K562 (cell line): ENCODE measurements at regions not wholly inside any gene's neighbourhood (a gene's known extent, or its start where the extent isn't known, plus 50 kb on each side); places are given as distances from the start of the nearest gene placed in this dataset.

ENCODE experiments used
- AFF4 ChIP-seq: sonication (generic); formaldehyde crosslinking; IDR thresholded peaks from 2 replicates; pipeline ENCODE4 v1.8.0; 2023; ENCODE audit warnings: mild to moderate bottlenecking, missing genetic modification reagents
- BRCA1 ChIP-seq, 2 experiments: fragments of 450-650 bp in 1 of 2; sonication (generic) in 1 of 2; formaldehyde crosslinking in 1 of 2; IDR thresholded peaks; 2 replicates each; pipeline versions ENCODE4 v1.5.0 to v1.6.1; 2017 to 2020; ENCODE audit warnings: mild to moderate bottlenecking in 1 of 2, missing genetic modification reagents in 1 of 2
- CTCF ChIP-seq, 3 experiments: IDR thresholded peaks in 2 of 3; conservative IDR thresholded peaks in 1 of 3; 2 replicates each; pipeline ENCODE4 v1.5.1; 2011 to 2012; ENCODE audit warnings: low read length in 3 of 3, mild to moderate bottlenecking in 3 of 3, control low read depth in 2 of 3, improper control_type of control experiment in 1 of 3, inconsistent platforms in 1 of 3, low read depth in 1 of 3, mixed read lengths in 1 of 3, moderate library complexity in 1 of 3; ENCODE audit not compliant: insufficient read depth in 2 of 3
- NR2C2 ChIP-seq, 2 experiments: fragments of 200-800 bp in 1 of 2; sonication (Bioruptor generic) in 1 of 2; sonication (generic) in 1 of 2; formaldehyde crosslinking in 1 of 2; IDR thresholded peaks; 2 replicates each; pipeline versions ENCODE4 v1.6.1 to v1.8.0; 2016 to 2022; ENCODE audit warnings: mild to moderate bottlenecking in 1 of 2, missing compliant biosample characterization in 1 of 2, missing genetic modification characterization in 1 of 2, missing genetic modification reagents in 1 of 2
- PTRF ChIP-seq: fragments of 450-650 bp; IDR thresholded peaks from 2 replicates; pipeline ENCODE4 v1.6.1; 2016; ENCODE audit warnings: mild to moderate bottlenecking, missing genetic modification characterization, missing compliant biosample characterization
- ZNF274 ChIP-seq: IDR thresholded peaks from 2 replicates; pipeline ENCODE4 v1.6.1; 2011; ENCODE audit warnings: low read depth, mild to moderate bottlenecking, low read length, moderate library complexity, borderline replicate concordance

GRCh38 chr1:56380531-56380930, 198.8 kb downstream of the PLPP3 start:
- no peak for TF ChIP-seq PTRF
- TF ChIP-seq BRCA1 (IDR thresholded peaks at IDR 0.05) = no peak
- TF ChIP-seq BRCA1 (CRISPR knock-in tag; IDR thresholded peaks at IDR 0.05) = no peak
- no peak for TF ChIP-seq CTCF (IDR thresholded peaks at IDR 0.05 in 2 of 3, conservative IDR thresholded peaks at IDR 0.05 in 1 of 3; ENCODE audit: insufficient read depth in 2 of 3, low read depth in 1 of 3, low read length in 3 of 3)
- no peak for TF ChIP-seq NR2C2 (CRISPR knock-in tag; IDR thresholded peaks at IDR 0.05)
- no peak for TF ChIP-seq NR2C2 (tag; IDR thresholded peaks at IDR 0.05)
- no peak for TF ChIP-seq ZNF274
- no peak for TF ChIP-seq AFF4
